PC-3 (cell line): ENCODE measurements at regions not wholly inside any gene's neighbourhood (a gene's known extent, or its start where the extent isn't known, plus 50 kb on each side); places are given as distances from the start of the nearest gene placed in this dataset.

Experiments used
- ATAC-seq: fragments of 200-7000 bp; cut with Tn5 transposase; 2 replicates; pipeline ENCODE4 v1.9.1; 2020; ENCODE audit warnings: mild to moderate bottlenecking, moderate library complexity
- BruUV-seq: library from RNA; stranded (reverse); fragments of 400-500 nt; replicated peaks from 2 replicates; lab custom pipeline; 2021; lab: Mats Ljungman, UMichigan
- CTCF ChIA-PET: fragments of 300-600 bp; sonication (Branson Sonifier 250); formaldehyde crosslinking; loops from one replicate; lab custom pipeline; 2022; ENCODE audit warnings: antibody characterized with exemption; lab: Charles Lee
- POLR2A ChIA-PET: fragments of 300-600 bp; sonication (Branson Sonifier 250); formaldehyde crosslinking; loops from one replicate; lab custom pipeline; 2022; ENCODE audit warnings: antibody characterized with exemption; ENCODE audit not compliant: unreplicated experiment; lab: Charles Lee
- DNase-seq: peaks from one replicate; pipeline ENCODE4 v3.0.0-alpha.2; 2015
- H2AFZ ChIP-seq: fragments of 300-600 bp; sonication (generic); 2 replicates; pipeline ENCODE4 v1.6.0; 2016; ENCODE audit warnings: antibody characterized with exemption, low read length
- H3F3A ChIP-seq: fragments of 300-600 bp; sonication (generic); one replicate; pipeline ENCODE4 v1.6.0; 2017; ENCODE audit warnings: antibody characterized with exemption, low read length, control low read depth, mild to moderate bottlenecking; ENCODE audit not compliant: unreplicated experiment
- H3K27ac ChIP-seq: fragments of 300-600 bp; sonication (generic); 2 replicates; pipeline ENCODE4 v1.5.1; 2016; ENCODE audit warnings: mild to moderate bottlenecking, low read length
- H3K27me3 ChIP-seq: fragments of 300-600 bp; sonication (generic); 2 replicates; pipeline ENCODE4 v1.6.1; 2016; ENCODE audit warnings: low read length, mixed read lengths
- H3K36me3 ChIP-seq: fragments of 300-600 bp; sonication (generic); 2 replicates; pipeline ENCODE4 v1.6.1; 2016; ENCODE audit warnings: low read depth, mixed run types, low read length, mixed read lengths
- H3K4me1 ChIP-seq: fragments of 300-600 bp; sonication (generic); 2 replicates; pipeline ENCODE4 v1.5.1; 2016; ENCODE audit warnings: low read length; ENCODE audit not compliant: insufficient read depth
- H3K4me2 ChIP-seq: fragments of 300-600 bp; sonication (generic); 2 replicates; pipeline ENCODE4 v1.6.0; 2016; ENCODE audit warnings: low read length
- H3K4me3 ChIP-seq: fragments of 300-600 bp; sonication (generic); 2 replicates; pipeline ENCODE4 v1.5.1; 2016; ENCODE audit warnings: mild to moderate bottlenecking, low read length, mixed read lengths
- H3K79me2 ChIP-seq: fragments of 300-600 bp; sonication (generic); 2 replicates; pipeline ENCODE4 v1.6.1; 2017; ENCODE audit warnings: low read length, mixed read lengths
- H3K9ac ChIP-seq: fragments of 300-600 bp; sonication (generic); 2 replicates; pipeline ENCODE4 v1.6.0; 2016; ENCODE audit warnings: mild to moderate bottlenecking, low read length
- H3K9me2 ChIP-seq: fragments of 300-600 bp; sonication (generic); replicated peaks from 2 replicates; pipeline ENCODE4 v1.6.1; 2016; ENCODE audit warnings: mixed run types, low read length, mixed read lengths
- H3K9me3 ChIP-seq: fragments of 300-600 bp; sonication (generic); 2 replicates; pipeline ENCODE4 v1.6.1; 2016; ENCODE audit warnings: low read length, mixed read lengths
- H4K20me1 ChIP-seq: fragments of 300-600 bp; sonication (generic); 2 replicates; pipeline ENCODE4 v1.6.1; 2016; ENCODE audit warnings: low read length, mixed read lengths
- EZH2 ChIP-seq: fragments of 300-600 bp; sonication (generic); IDR thresholded peaks from one replicate; pipeline ENCODE4 v1.6.1; 2017; ENCODE audit warnings: antibody characterized with exemption, mild to moderate bottlenecking, low read length; ENCODE audit not compliant: unreplicated experiment
- EZH2phosphoT487 ChIP-seq: fragments of 300-600 bp; sonication (generic); IDR thresholded peaks from 2 replicates; pipeline ENCODE4 v1.6.1; 2018; ENCODE audit warnings: mild to moderate bottlenecking, antibody characterized with exemption, low read length, borderline replicate concordance
- intact Hi-C: fragments of 100-400 bp; cut with micrococcal nuclease; formaldehyde crosslinking; loops from 2 replicates; pipeline ENCODE4 v1.9.0; 2023
- TF ChIP-seq, protein P1 (sequence below): fragments of 300-600 bp; sonication (generic); conservative IDR thresholded peaks from 2 replicates; pipeline ENCODE4 v1.5.1; 2017; ENCODE audit warnings: antibody characterized with exemption, low read depth, mild to moderate bottlenecking, low read length

DNA sequence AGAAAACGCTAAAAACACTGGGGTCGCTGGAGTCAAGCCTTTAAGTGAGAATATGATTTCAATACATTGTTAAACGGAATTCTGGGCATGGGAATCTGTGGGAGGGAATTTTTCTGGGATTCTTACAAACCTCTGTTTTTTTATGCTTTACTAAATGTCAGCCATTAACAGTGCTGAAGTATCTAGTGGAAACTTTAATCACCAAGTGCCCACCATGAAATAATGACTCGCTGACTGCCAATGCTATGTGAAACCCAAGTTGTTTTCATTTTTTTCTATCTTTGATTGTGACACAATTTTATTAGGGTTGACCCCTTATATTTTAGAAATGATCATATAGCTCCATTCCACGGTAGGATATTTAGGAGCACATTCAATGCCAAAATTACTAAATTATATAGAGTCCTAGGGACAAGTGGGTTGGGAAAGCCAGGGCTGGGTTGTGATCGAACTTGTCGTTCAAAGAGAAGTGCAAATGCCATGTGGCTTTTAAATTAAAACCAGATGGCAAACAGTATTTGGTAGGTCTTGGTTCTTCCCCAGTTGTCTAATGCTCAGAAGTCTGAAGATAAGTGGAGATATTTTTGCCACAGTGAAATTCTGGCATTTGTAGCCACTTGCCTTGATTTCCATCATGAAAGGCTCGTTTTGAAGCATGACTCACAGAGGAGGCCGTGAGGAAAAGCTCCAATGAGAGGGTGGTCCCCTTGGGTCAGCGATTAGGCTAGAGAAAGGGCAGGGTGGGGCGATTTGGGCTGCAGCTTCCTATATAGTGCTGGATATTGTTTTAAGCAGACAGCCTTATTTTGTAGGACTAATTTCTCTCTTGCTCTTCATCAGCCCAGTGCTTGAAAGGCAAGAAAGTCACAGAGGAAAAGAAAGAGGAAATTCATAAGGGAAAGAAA lies 254.4 kb upstream of the JAG1 start:
- no peak for ATAC-seq
- no peak for DNase-seq
- no TSS peak for BruUV-seq
- Histone ChIP-seq H3K27me3 (no peaks in the 10 kb centered on the region), H3K4me3 (no peak overlapping the region), H3K9ac (no peak overlapping the region), H3K79me2 (no peaks in the 10 kb centered on the region), H3K27ac (no peak overlapping the region), H3K36me3 (no peaks in the 10 kb centered on the region), H3K9me3 (no peaks in the 10 kb centered on the region), H3K4me2 (no peak overlapping the region), H4K20me1 (no peaks in the 10 kb centered on the region), H3K4me1 (peaks cover 28% of the 10 kb centered on the region), H2AFZ (no peak overlapping the region), H3K9me2 (no peaks in the 10 kb centered on the region), H3F3A (no peaks in the 10 kb centered on the region)
- POLR2A ChIA-PET: no interaction called here
- TF ChIP-seq EZH2phosphoT487: no peak
- CTCF ChIA-PET: no interaction called here
- intact Hi-C loops: loop anchor here (10.0 kb wide), 1 partner anchor 227 kb away; no protein-coding TSS in a partner anchor

DNA sequence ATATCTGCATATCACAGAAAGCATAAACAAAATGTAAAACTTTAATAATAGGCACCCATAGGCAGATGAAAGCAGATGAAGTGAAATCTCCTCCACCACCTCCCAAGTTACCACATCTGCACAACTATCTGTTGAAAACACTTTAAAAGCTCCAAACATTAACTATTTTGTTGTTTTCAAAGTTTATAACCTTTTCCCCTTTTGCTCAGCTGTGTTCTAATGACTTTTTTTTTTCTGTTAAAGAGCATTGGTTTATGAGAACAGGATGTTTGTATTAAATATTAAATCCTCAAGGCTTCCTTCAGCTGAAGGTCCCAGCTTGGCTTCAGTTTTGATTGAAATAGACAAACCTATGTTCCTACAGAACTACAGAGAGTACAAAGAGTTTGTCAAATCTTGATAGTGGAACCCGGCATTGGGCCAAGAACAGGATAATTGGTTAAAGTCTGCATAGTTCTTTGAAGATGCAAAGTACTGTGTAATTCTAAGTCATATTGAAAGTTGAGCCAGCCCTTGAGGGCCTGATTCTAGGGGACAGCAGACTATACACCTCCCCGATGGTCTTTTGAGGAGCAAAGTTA lies 255.1 kb upstream of the JAG1 start:
- DNase-seq (no peak), ATAC-seq (peak; percentile 37)
- POLR2A ChIA-PET: no interaction called here
- Histone ChIP-seq H3F3A (no peaks in the 10 kb centered on the region), H3K4me1 (peaks cover 21% of the 10 kb centered on the region), H3K27ac (no peak overlapping the region), H3K36me3 (no peaks in the 10 kb centered on the region), H3K9ac (no peak overlapping the region), H3K4me3 (no peak overlapping the region), H3K9me3 (no peaks in the 10 kb centered on the region), H3K9me2 (no peaks in the 10 kb centered on the region), H2AFZ (no peak overlapping the region), H3K4me2 (no peak overlapping the region), H3K79me2 (no peaks in the 10 kb centered on the region), H3K27me3 (no peaks in the 10 kb centered on the region), H4K20me1 (no peaks in the 10 kb centered on the region)
- no peak for TF ChIP-seq EZH2phosphoT487
- TF ChIP-seq, protein P1, sequence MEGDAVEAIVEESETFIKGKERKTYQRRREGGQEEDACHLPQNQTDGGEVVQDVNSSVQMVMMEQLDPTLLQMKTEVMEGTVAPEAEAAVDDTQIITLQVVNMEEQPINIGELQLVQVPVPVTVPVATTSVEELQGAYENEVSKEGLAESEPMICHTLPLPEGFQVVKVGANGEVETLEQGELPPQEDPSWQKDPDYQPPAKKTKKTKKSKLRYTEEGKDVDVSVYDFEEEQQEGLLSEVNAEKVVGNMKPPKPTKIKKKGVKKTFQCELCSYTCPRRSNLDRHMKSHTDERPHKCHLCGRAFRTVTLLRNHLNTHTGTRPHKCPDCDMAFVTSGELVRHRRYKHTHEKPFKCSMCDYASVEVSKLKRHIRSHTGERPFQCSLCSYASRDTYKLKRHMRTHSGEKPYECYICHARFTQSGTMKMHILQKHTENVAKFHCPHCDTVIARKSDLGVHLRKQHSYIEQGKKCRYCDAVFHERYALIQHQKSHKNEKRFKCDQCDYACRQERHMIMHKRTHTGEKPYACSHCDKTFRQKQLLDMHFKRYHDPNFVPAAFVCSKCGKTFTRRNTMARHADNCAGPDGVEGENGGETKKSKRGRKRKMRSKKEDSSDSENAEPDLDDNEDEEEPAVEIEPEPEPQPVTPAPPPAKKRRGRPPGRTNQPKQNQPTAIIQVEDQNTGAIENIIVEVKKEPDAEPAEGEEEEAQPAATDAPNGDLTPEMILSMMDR: no peak
- no peak for TF ChIP-seq EZH2
- CTCF ChIA-PET: no interaction called here
- no TSS peak for BruUV-seq
- intact Hi-C loops: loop anchor here (10.0 kb wide), 1 partner anchor 226 kb away; no protein-coding TSS in a partner anchor

DNA sequence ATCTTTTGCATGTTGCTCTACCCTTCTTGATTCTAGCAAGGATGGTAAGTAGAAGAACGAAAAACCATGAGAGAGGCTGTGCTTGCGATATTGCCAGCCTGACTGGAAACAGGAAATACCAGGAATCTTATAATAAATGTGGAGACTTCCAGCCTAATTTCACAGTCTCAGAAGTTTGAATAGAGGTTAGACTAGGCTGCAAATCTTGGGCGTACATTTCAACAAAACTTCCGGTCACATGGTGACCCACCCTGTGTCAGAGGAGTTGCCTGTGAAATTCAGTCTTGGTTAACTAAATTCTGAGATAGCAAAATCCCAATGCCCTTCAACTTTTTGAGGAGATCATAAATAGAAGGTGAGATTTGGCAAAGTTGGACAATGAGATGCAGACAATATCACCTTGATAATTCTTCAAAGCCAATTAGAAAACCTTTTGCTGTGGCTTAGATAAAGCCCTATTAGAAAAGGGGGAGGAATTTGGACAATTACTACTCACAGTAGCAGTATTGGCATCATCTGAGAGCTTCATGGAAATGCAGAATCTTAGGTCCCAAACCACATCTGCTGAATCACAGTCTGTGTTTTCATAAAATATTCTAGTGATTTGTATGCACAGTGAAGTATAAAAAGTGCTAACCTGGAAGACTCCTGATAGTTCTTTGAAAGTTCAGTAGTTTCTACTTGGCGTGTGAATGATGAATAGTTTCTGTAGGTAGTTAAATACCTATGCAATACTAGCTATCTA lies 262.0 kb upstream of the JAG1 start:
- Histone ChIP-seq H3K4me2 (no peak overlapping the region), H3K4me1 (peaks cover 16% of the 10 kb centered on the region), H3K36me3 (no peaks in the 10 kb centered on the region), H4K20me1 (no peaks in the 10 kb centered on the region), H3K27me3 (no peaks in the 10 kb centered on the region), H3K4me3 (no peak overlapping the region), H3K9me2 (0 out of 2 replicates have a peak, but pooled peaks cover 2% of the 10 kb centered on the region), H3K79me2 (no peaks in the 10 kb centered on the region), H3K27ac (no peak overlapping the region), H3K9me3 (no peaks in the 10 kb centered on the region), H2AFZ (no peak overlapping the region), H3F3A (no peaks in the 10 kb centered on the region), H3K9ac (no peak overlapping the region)
- TF ChIP-seq EZH2 (no peak), EZH2phosphoT487 (no peak)
- TF ChIP-seq, protein P1: no peak
- no TSS peak for BruUV-seq
- ATAC-seq (no peak), DNase-seq (no peak)
- intact Hi-C loops: no loop called here
- POLR2A ChIA-PET: no interaction called here
- CTCF ChIA-PET: no interaction called here
